ENCODE measurements at regions not wholly inside any gene's neighbourhood (a gene's known extent, or its start where the extent isn't known, plus 50 kb on each side); places are given as distances from the start of the nearest gene placed in this dataset.
"Not testable (repeated sequence)": the region's sequence is repeated elsewhere in the genome, so short reads cannot be mapped to it uniquely, and the experiment has no call there.

- POLR2A ChIA-PET: no interaction called here
- Mint-ChIP-seq H3K27me3 (peaks cover 8% of the 10 kb centered on the region), H3K36me3 (ENCODE audit: low read depth) (no peaks in the 10 kb centered on the region), H3K4me1 (ENCODE audit: low read depth) (no peaks in the 10 kb centered on the region), H3K9me3 (no peaks in the 10 kb centered on the region), H3K27ac (no peak overlapping the region), H3K4me3 (no peak overlapping the region)
- ATAC-seq: no peak
- no peak for DNase-seq
- TF ChIP-seq CTCF (IDR thresholded peaks at IDR 0.05): no peak
- CTCF ChIA-PET: no interaction called here
- intact Hi-C loops (cut with micrococcal nuclease): no loop called here
Observed at GRCh38 chr1:170807432-170807831, 127.9 kb upstream of the MROH9 start.

GRCh38 chr1:170808216-170808885 lies 127.0 kb upstream of the MROH9 start:
- POLR2A ChIA-PET: no interaction called here
- no peak for ATAC-seq
- H3K4me3 Mint-ChIP-seq: no peak overlapping the region
- TF ChIP-seq CTCF (IDR thresholded peaks at IDR 0.05): no peak
- H3K4me1 Mint-ChIP-seq (ENCODE audit: low read depth): no peaks in the 10 kb centered on the region
- CTCF ChIA-PET: no interaction called here
- intact Hi-C loops (cut with micrococcal nuclease): no loop called here
- peaks cover 7% of the 10 kb centered on the region for H3K27me3 Mint-ChIP-seq
- H3K36me3 Mint-ChIP-seq (ENCODE audit: low read depth): no peaks in the 10 kb centered on the region
- H3K27ac Mint-ChIP-seq: no peak overlapping the region
- no peak for DNase-seq
- no peaks in the 10 kb centered on the region for H3K9me3 Mint-ChIP-seq

- ATAC-seq; H3K27me3 Mint-ChIP-seq; intact Hi-C loops (cut with micrococcal nuclease); DNase-seq; H3K36me3 Mint-ChIP-seq (ENCODE audit: low read depth); H3K4me1 Mint-ChIP-seq (ENCODE audit: low read depth); H3K4me3 Mint-ChIP-seq; H3K9me3 Mint-ChIP-seq; CTCF ChIA-PET; POLR2A ChIA-PET; H3K27ac Mint-ChIP-seq: not testable (repeated sequence)
Observed at GRCh38 chr1:170811013-170811412, 124.3 kb upstream of the MROH9 start.

- peaks cover 2% of the 10 kb centered on the region for H3K9me3 Mint-ChIP-seq
Observed at GRCh38 chr1:170819781-170820180, 115.6 kb upstream of the MROH9 start.

GRCh38 chr1:170823120-170823519 lies 112.2 kb upstream of the MROH9 start:
- DNase-seq: no peak
- intact Hi-C loops (cut with micrococcal nuclease): no loop called here
- TF ChIP-seq CTCF (IDR thresholded peaks at IDR 0.05): no peak
- ChIA-PET CTCF (no interaction called here), POLR2A (no interaction called here)
- ATAC-seq: no peak
- Mint-ChIP-seq H3K27me3 (peaks cover 2% of the 10 kb centered on the region), H3K9me3 (no peaks in the 10 kb centered on the region), H3K36me3 (ENCODE audit: low read depth) (no peaks in the 10 kb centered on the region), H3K4me3 (no peak overlapping the region), H3K27ac (no peak overlapping the region), H3K4me1 (ENCODE audit: low read depth) (no peaks in the 10 kb centered on the region)

More at GRCh38 chr1:170819781-170820180, 115.6 kb upstream of the MROH9 start:
- POLR2A ChIA-PET: no interaction called here
- CTCF ChIA-PET: interaction anchor here (0.9 kb wide), 1 partner anchor 14 kb away, joined by 3 read pairs; no protein-coding TSS in a partner anchor
- no peak for DNase-seq
- ATAC-seq: no peak
- Mint-ChIP-seq H3K27me3 (peaks cover 2% of the 10 kb centered on the region), H3K36me3 (ENCODE audit: low read depth) (no peaks in the 10 kb centered on the region), H3K4me1 (ENCODE audit: low read depth) (no peaks in the 10 kb centered on the region), H3K4me3 (no peak overlapping the region), H3K27ac (no peak overlapping the region)
- intact Hi-C loops (cut with micrococcal nuclease): no loop called here
- no peak for TF ChIP-seq CTCF (IDR thresholded peaks at IDR 0.05)

Measured in activated CD8-positive, alpha-beta T cell treated with anti-CD3 and anti-CD28 coated beads for 36 hours (primary cell).